Nephron progenitor cell (in vitro differentiated cells): ENCODE measurements at regions not wholly inside any gene's neighbourhood (a gene's known extent, or its start where the extent isn't known, plus 50 kb on each side); places are given as distances from the start of the nearest gene placed in this dataset.

ENCODE experiments used
- DNase-seq: peaks from one replicate; pipeline ENCODE4 v3.0.0; 2021
- H3K27ac Mint-ChIP-seq: 2 replicates; pipeline ENCODE4 v1.8.0; 2021; ENCODE audit warnings: mild to moderate bottlenecking, moderate library complexity, mixed read lengths
- H3K27me3 Mint-ChIP-seq: 2 replicates; pipeline ENCODE4 v1.8.0; 2021; ENCODE audit warnings: mild to moderate bottlenecking, low read depth, mixed read lengths; ENCODE audit not compliant: poor library complexity
- H3K36me3 Mint-ChIP-seq: 2 replicates; pipeline ENCODE4 v1.8.0; 2021; ENCODE audit warnings: low read depth, mixed read lengths
- H3K4me1 Mint-ChIP-seq: 2 replicates; pipeline ENCODE4 v1.8.0; 2021; ENCODE audit warnings: mixed read lengths
- H3K4me3 Mint-ChIP-seq: 2 replicates; pipeline ENCODE4 v1.8.0; 2021; ENCODE audit warnings: mild to moderate bottlenecking, moderate library complexity, mixed read lengths
- H3K9me3 Mint-ChIP-seq: 2 replicates; pipeline ENCODE4 v1.8.0; 2021; ENCODE audit warnings: mild to moderate bottlenecking, moderate library complexity, mixed read lengths
- TF ChIP-seq, protein P1 (sequence below): fragments of 200-600 bp; sonication (generic); IDR thresholded peaks from 2 replicates; pipeline ENCODE4 v1.5.0; 2021; ENCODE audit warnings: antibody characterized with exemption

DNA sequence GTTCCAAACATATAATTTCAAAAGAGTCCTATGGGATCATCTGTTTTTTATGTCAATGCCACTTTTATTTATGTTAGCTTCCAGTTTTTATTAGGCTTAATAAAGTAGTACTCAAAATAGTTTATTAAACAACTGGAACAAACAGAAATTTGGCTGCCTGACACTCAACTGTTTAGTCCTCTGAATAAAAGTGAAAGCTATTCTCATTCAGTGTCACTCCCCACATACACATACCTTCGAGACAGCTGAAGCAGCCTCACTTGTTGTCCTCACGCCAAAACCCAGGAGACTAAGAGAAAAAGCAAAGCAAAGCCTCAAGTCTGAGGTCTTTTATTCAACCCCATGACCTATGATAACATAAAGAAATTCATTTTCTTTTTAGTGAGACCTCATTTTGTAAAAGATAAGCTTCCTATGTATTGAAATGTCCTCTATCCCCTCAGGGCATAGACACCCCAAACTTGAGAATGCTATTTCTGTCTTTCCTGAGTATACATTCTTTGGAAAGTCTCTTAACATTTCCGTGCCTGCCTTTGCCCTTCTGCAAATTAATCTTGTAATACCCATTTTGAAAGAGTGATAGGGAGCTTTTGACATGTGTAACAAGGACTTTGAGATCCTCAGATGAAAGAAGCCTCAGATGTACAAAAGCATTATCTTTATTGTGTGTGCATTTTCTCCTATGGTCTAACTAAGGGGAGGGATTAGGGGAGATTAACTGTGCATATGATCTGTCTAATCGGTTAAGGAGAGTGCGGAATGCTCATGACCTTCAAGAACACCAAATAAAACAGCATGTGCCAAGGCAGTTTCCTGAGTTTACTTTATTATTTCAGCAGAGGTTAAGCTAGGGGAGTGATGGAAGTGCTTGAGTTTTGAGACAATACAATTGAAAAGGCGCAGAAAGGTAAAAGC lies 1523.7 kb upstream of the PIK3C3 start:
- TF ChIP-seq, protein P1, sequence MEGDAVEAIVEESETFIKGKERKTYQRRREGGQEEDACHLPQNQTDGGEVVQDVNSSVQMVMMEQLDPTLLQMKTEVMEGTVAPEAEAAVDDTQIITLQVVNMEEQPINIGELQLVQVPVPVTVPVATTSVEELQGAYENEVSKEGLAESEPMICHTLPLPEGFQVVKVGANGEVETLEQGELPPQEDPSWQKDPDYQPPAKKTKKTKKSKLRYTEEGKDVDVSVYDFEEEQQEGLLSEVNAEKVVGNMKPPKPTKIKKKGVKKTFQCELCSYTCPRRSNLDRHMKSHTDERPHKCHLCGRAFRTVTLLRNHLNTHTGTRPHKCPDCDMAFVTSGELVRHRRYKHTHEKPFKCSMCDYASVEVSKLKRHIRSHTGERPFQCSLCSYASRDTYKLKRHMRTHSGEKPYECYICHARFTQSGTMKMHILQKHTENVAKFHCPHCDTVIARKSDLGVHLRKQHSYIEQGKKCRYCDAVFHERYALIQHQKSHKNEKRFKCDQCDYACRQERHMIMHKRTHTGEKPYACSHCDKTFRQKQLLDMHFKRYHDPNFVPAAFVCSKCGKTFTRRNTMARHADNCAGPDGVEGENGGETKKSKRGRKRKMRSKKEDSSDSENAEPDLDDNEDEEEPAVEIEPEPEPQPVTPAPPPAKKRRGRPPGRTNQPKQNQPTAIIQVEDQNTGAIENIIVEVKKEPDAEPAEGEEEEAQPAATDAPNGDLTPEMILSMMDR, result no peak

DNA sequence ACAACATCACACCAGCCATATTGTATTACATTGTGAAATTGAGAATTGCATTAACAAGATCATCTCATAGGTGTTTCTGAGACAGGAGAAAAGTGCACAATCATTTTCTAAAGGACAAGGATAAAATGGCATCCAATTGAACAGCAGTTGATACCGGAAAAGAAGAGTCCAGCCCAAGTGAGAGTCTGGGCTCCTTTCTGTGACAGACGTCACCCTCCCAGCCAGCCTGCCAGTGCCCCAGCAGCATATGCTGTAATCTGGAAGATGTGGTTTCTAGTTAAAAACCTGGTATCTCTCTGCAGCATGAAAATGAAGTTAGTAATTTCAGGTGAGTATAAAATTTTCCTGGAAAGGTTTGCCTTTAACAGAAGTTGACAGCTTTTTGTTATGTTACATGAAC lies 1531.7 kb upstream of the PIK3C3 start:
- no peak overlapping the region for H3K27ac Mint-ChIP-seq
- no peaks in the 10 kb centered on the region for H3K4me1 Mint-ChIP-seq
- DNase-seq, result no peak
- no peaks in the 10 kb centered on the region for H3K9me3 Mint-ChIP-seq
- no peaks in the 10 kb centered on the region for H3K27me3 Mint-ChIP-seq
- no peak overlapping the region for H3K4me3 Mint-ChIP-seq
- TF ChIP-seq, protein P1, result no peak
- H3K36me3 Mint-ChIP-seq, result no peaks in the 10 kb centered on the region

More for the DNA sequence above, 1523.7 kb upstream of the PIK3C3 start:
- Mint-ChIP-seq H3K36me3 (no peaks in the 10 kb centered on the region), H3K9me3 (no peaks in the 10 kb centered on the region), H3K27me3 (peaks cover 2% of the 10 kb centered on the region), H3K4me3 (no peak overlapping the region), H3K4me1 (no peaks in the 10 kb centered on the region), H3K27ac (no peak overlapping the region)
- no peak for DNase-seq

DNA sequence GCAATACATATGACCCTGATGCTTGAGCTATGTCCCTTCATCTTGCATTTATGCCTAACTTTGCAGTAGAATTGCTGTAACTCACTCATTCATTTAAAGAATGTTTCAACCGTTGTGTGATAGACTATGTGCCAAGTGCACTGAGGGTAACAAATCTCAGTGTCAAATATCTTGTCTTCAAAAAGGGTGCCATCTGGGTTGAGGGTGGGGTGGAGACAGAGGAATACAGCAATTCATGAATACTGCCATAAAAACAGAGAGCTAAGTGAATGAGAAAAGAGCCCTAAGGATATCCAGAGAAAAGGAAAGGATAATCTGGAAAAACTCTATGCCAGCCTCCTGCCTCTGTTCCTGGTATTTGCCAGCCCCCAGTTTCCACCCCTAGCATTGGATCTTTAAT lies 1534.4 kb upstream of the PIK3C3 start:
- no peak for DNase-seq

DNA sequence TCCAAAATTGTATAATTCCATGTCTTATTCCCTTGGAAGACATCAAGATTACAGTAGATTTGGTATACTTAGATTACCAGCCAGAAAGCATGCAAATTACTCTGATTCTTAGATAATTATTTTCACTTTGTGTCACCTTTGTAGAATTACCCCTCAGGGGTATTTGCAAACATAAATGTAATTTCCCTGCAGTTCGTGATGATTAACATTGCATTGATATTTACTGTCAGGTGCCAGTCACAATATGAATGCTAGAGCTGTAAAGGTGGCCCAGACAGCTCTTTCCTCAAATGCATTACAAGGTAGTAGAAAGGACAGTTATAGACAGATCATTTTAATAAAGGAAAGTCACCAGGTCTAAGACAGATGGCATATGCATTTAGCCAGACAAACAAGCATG lies 1537.5 kb upstream of the PIK3C3 start:
- Mint-ChIP-seq H3K9me3 (no peaks in the 10 kb centered on the region), H3K4me1 (peaks cover 26% of the 10 kb centered on the region), H3K27ac (no peak overlapping the region)

More for the DNA sequence above, 1534.4 kb upstream of the PIK3C3 start:
- Mint-ChIP-seq H3K4me1 (no peaks in the 10 kb centered on the region), H3K4me3 (no peak overlapping the region), H3K36me3 (no peaks in the 10 kb centered on the region), H3K9me3 (no peaks in the 10 kb centered on the region), H3K27ac (no peak overlapping the region), H3K27me3 (no peaks in the 10 kb centered on the region)
- TF ChIP-seq, protein P1, result no peak

DNA sequence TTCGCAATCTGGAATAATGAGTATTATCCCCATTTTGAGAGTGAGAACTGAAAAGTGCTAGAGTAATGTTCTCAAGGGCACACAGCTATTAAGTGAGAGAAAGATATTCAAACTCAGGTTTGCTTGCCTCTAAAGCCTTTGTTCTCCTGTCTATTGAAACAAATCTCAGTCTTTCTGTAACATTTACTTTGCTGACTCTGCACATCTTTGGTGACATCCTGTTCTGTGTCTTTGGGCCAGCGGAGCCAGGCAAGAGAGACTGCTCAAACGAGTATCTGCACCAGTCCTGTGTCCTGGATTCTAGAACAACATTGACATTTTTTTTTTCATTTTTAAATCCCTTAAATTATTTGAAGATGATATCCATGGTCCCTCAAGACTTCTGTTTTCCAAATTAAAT lies 1539.2 kb upstream of the PIK3C3 start:
- no peak overlapping the region for H3K4me3 Mint-ChIP-seq
- peaks cover 26% of the 10 kb centered on the region for H3K4me1 Mint-ChIP-seq
- no peaks in the 10 kb centered on the region for H3K36me3 Mint-ChIP-seq
- H3K27me3 Mint-ChIP-seq, result no peaks in the 10 kb centered on the region
- no peaks in the 10 kb centered on the region for H3K9me3 Mint-ChIP-seq
- no peak for DNase-seq
- no peak overlapping the region for H3K27ac Mint-ChIP-seq
- TF ChIP-seq, protein P1, result no peak

More for the DNA sequence above, 1537.5 kb upstream of the PIK3C3 start:
- Mint-ChIP-seq H3K4me3 (no peak overlapping the region), H3K27me3 (no peaks in the 10 kb centered on the region), H3K36me3 (no peaks in the 10 kb centered on the region)
- DNase-seq, result no peak
- TF ChIP-seq, protein P1, result no peak
